AG09309 (cell line): ENCODE measurements at regions not wholly inside any gene's neighbourhood (a gene's known extent, or its start where the extent isn't known, plus 50 kb on each side); places are given as distances from the start of the nearest gene placed in this dataset.

ENCODE experiments used
- DNase-seq: peaks from one replicate; pipeline ENCODE4 v3.0.0-alpha.2; 2010; ENCODE audit warnings: low read depth
- H3K4me3 ChIP-seq: 2 replicates; pipeline ENCODE4 v1.5.1; 2011; ENCODE audit warnings: mild to moderate bottlenecking, low read depth, low read length, moderate library complexity; ENCODE audit not compliant: control insufficient read depth
- CTCF ChIP-seq: IDR thresholded peaks from 2 replicates; pipeline ENCODE4 v1.5.1; 2011; ENCODE audit warnings: mild to moderate bottlenecking, low read depth, low read length, inconsistent platforms; ENCODE audit not compliant: insufficient read depth, control insufficient read depth; ENCODE audit errors: missing control alignments

DNA sequence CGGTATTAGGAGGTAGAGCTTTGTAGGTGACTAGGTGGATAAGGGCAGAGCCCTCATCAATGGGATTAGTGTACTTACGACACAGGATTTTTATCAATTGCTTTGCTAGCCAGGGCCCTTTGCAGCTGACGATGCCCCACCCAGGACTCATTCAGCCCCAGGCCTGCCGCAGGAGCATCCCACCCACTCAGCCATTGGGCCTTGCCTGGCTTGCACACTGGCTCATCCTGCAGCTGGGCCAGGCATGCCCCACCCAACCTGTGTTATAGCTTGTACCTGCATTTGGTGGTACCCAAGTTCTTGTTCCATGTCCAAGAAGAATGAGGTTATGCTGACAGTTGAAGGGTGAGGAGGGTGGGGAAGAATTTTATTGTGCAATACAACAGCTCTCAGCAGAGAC is 317.5 kb downstream of the PPARGC1A start:
- DNase-seq, result no peak
- no peak for TF ChIP-seq CTCF
- H3K4me3 ChIP-seq, result no peak overlapping the region

- no peak for TF ChIP-seq CTCF
- H3K4me3 ChIP-seq, result no peak overlapping the region
- no peak for DNase-seq
Measured at GRCh38 chr4:23567338-23567737, 322.5 kb downstream of the PPARGC1A start.

- no peak for DNase-seq
- TF ChIP-seq CTCF, result no peak
- no peak overlapping the region for H3K4me3 ChIP-seq
Measured at GRCh38 chr4:23560748-23561147, 329.1 kb downstream of the PPARGC1A start.

- H3K4me3 ChIP-seq, result no peak overlapping the region
- DNase-seq, result no peak
- no peak for TF ChIP-seq CTCF
Measured at GRCh38 chr4:23558101-23558500, 331.7 kb downstream of the PPARGC1A start.

- DNase-seq, result no peak
- TF ChIP-seq CTCF, result no peak
- H3K4me3 ChIP-seq, result no peak overlapping the region
Measured at GRCh38 chr4:23547601-23548000, 342.2 kb downstream of the PPARGC1A start.

DNA sequence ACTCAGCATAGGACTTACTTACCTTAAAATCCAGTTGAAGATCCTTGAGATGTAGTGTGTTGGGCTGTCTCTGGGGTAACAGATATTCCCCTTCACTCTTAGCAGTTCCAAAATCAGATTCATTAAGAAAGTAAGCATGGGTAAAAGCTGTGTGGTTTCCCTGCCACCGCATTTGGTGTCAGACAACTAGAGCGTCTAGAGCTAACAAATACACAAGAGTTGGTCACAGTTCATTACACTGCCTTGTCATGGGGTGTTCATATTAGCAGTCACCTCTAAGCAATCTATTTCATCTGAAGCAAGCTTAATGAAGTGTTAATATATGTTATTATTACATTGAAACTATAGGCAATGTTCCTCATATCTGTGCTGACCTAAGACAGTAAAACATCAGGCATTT is 342.8 kb downstream of the PPARGC1A start:
- TF ChIP-seq CTCF, result no peak
- no peak for DNase-seq
- no peak overlapping the region for H3K4me3 ChIP-seq

DNA sequence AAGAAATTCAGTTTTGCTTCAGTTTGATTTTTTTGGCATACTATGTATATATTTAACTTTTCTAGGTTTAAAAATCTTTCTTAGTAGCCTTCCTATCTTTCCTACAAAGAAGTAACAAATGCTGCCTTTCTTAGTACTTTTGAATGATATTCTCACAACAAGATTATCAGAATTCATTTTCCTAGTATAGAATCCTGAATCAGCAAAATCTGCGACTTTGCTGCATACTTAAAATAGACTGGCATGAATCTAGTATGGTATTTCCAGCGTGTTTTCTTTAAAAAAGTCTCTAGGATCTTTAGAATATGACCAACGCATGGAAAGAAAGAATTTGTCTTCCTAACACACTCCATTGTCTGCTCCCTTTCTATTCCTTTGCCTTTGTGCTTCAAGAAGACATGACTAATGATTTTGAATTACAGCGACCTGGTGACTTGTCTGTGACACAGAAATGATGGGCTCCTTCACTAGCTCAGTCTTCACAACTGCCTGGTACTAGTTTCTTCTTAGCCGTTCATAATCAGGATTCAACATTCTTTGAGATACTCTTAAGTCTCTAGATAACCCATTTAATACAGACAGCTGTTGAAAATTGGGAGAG is 349.8 kb downstream of the PPARGC1A start:
- no peak for DNase-seq
- H3K4me3 ChIP-seq, result no peak overlapping the region
- TF ChIP-seq CTCF, result no peak
